HTR-8/SVneo (cell line): ENCODE measurements at regions not wholly inside any gene's neighbourhood (a gene's known extent, or its start where the extent isn't known, plus 50 kb on each side); places are given as distances from the start of the nearest gene placed in this dataset.
"Not testable (repeated sequence)": the region's sequence is repeated elsewhere in the genome, so short reads cannot be mapped to it uniquely, and the experiment has no call there.

Source experiments
- DNase-seq: peaks from one replicate; pipeline ENCODE4 v3.0.0; 2011; ENCODE audit warnings: low spot score, mixed read lengths; ENCODE audit not compliant: insufficient read length
- FAIRE-seq: peaks from 2 replicates; lab custom pipeline; 2011; peaks lifted over from hg19 to GRCh38; lab: Jason Lieb, UNC

DNA sequence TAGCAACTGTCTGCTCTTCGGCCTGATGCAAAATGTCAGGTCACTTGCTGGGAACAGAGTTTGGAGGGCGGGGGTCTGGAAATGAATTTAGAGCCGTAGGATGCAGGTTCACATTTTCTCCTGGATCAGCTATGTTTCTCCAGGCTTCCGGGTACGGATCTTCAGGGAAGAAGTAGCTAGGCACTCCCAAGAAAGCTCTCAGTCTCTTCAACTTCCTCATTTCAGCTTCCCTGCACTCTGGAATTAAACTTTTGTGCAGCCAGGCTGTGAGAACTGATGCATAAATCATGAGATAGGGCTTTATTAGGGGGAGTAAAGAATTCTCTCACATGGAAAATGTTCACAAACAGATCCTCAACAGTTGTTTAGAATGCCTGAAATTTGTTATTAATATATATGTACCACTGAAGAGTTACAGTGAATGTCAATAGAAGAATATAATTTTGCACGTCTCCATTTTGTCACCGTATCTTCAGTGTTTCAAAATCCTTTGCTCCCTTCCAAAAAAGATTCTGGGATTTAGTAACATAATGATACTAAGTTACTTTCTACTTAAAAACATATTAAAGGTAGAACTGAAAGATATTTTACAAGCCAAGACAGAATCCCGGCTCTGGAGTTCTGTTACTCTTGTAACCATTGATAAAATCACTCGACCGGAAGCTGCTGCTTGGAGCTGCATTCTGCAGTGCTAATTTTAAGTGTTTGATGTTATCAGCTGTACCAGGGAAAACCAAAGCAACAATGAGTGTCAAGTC lies 178.5 kb upstream of the P2RY1 start:
- DNase-seq (no peak), FAIRE-seq (no peak)

DNA sequence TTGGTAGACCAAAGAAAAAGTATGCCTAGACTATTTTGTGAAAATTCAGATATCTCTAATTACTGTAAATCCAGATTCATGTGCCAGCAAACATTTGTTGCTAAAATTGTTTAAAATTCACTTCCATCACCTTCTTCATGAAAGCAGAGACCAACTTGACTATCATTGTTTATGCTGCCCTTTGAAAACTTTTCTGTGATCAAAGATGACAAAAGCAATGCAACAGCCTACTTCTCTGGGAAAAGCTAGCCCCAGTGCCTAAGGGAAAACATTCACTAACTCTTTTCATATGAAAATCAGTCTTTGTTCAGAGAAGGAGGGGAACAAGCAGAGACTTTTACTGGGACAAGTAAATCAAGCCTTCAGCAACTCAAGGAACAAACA lies 178.0 kb upstream of the P2RY1 start:
- DNase-seq: no peak
- FAIRE-seq: no peak

DNA sequence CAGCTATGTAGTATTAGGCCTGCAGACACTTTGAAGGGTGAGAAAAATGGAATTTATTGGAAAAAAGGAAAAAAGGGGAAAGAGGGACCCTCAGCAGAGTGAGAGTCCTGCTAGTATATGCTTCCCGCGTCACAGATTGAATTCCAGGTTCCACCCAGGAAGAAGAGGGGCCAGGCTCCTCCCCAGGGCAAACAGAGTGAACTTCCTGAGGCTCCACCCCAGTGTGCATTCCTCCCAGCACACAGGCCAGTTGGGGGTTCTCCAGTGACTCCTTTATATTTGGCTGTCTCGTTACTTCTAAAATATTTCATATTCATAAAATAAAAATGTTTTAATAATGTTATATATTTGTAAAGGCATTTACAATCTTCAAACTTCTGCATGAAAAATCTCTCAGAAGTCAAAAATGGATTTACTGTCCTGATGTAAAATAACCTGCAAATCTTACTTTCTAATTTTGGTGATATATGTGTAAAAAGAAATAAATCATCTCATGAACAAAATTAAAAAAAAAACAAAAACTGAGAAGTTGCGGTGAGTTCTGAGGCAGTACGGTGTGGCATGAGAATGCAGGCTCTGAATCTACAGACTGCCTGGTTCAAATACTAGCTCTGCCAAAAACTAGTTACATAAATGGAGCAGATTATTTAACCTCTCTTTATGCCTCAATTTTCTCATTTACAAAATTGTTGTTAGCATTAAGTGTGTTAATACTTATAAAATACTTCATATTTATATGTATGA lies 175.8 kb upstream of the P2RY1 start:
- FAIRE-seq (no peak), DNase-seq (no peak)

DNA sequence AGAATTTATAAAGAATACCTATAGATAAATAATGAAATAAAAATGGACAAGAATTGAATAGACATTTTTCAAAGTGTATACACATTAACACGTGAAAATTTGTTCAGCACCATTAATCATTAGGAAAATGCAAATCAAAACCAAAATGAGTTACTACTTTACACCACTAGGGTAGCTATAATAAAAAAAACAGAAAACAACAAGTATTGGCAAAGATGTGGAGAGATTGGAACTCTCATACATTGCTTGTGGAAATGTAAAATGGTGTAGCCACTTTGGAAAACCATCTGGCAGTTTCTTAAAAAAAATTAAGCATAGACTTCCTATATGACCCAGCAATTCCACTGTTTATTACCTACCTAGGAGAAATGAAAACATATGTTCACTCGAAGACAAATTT lies 172.8 kb upstream of the P2RY1 start:
- DNase-seq (no peak), FAIRE-seq (no peak)

DNA sequence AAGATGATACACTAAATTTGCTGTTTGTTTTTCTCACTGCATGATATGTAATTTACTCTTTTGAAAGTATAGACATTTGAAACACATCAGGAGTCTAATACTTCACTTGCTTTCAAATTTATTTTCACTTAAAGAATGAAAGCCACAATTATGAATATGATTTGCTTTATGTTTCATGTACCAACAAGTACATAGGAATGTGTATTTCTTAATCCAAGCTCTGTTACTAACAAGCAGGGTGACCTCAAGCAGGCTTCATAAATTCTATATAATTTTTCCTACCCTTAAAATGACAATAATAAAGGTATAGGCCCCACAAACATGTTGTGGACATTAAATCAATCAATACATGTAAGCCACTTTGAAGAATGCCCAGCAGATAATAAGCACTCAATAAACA lies 170.2 kb upstream of the P2RY1 start:
- no peak for DNase-seq
- no peak for FAIRE-seq

DNA sequence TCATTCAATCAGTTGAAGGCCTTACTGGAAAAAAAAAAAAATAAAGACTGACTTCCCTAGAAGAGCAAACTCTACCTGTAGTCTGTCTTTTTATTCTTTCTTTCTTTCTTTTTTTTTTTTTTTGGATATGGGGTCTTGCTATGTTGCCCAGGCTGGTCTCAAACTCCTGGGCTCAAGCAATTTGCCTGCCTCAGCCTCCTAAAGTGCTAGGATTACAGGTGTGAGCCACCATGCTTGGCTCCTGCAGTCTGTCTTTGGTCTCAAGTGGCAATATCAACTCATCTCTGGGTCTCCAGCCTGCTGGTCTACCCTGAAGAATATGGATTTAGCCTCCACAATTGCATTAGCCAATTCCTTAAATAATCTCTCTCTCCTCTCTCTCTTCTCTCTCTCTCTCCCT lies 167.7 kb upstream of the P2RY1 start:
- FAIRE-seq (no peak), DNase-seq (no peak)

DNA sequence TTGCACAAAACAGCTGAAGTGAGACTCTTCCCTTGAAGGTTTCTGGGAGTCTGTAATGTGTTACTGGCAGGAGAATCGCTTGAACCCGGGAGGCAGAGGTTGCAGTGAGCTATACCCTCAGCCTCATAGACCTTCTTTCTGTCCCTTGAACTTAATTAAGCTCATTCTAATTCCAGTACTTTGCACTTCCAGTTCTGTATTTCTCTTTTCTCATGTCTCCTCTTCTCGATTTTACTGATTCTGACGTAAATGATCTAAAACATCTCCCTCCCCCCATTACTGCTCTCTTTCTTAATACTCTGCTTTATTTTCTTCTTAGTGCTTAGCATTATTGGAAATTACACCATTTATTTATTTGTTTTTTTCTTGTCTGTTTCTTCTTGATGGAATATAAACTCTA lies 165.4 kb upstream of the P2RY1 start:
- DNase-seq: no peak
- no peak for FAIRE-seq

DNA sequence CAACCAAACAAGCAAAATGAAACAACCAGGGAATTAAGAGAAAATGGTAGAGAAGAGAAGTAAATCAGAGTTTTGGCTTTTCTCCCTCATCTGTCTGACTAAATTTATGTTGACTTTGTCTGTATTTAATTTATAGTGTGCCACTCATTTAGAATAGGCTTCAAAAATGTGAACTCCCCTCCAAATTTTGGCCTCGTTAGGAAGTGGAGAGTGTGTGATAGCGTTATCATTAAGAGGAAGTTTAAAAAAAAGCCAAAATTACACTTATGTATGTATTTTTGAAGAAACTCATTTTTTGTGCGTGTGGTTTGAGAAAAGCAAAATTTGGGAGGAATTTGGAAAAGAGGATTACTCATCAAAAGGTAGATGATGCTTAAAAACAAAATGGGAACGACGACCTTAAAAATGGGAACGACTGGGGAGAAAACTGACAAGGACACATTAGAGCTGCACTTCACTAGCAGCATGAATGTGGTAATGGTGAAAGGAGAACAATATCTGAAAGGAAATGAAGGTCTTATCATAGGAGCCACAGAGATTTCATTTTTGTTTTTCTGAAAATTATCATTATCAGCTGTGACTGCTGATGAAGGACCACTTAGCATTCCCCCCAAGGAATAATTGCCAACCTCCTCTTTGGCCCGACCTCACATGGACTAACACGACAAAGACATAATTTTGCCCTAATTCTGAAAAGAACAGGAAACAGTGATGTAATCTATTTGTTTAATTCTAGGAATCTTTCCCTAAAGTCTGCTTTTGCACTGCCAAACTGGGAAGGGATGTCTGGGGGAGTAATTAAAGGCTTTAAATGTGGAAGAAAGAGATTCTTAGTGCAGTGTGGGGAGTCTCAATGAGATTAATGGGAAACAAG lies 163.2 kb upstream of the P2RY1 start:
- no peak for DNase-seq
- FAIRE-seq: no peak

DNA sequence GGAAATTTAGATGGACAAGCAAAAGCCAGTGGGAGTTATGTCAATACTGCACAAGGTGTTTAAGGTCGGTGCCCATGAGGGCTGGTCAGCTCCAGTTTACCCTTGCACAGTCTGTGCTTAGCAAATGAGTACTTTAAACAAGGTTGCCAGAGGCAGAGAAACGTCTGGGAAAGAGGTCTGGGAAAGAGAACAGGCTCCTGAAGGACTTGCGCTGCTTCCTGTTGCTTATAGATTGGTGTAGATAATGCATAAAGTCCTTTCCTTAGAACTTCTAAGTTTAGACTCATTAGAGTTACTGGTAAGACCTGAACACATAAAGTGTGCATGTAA lies 162.6 kb upstream of the P2RY1 start:
- no peak for FAIRE-seq
- no peak for DNase-seq

DNA sequence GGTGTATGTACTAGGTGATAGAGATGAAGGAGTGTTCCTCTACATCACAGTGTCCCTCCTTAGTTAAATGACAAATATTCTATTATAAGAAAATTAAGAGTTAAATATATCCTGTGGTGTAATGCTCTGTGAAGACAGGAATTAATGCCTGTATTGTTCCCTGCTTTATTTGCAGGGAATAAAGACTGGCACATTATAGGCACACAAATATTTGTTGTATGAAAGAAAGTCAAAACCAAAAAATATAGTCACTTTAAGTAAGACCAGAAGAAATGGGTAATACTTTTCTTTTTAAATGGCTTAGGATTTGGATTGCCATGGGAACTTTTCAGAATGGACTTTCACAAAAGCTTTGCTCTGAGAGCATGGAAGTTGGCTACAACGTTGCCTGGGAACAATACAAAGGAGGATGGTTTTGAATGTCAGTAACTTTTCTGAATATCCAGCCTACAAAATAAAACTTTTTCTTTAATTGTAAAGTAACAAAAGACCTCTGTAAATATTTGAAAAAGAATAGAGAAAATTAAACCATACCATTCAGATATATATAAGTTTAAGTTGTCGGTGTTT lies 158.0 kb upstream of the P2RY1 start:
- no peak for DNase-seq
- no peak for FAIRE-seq

DNA sequence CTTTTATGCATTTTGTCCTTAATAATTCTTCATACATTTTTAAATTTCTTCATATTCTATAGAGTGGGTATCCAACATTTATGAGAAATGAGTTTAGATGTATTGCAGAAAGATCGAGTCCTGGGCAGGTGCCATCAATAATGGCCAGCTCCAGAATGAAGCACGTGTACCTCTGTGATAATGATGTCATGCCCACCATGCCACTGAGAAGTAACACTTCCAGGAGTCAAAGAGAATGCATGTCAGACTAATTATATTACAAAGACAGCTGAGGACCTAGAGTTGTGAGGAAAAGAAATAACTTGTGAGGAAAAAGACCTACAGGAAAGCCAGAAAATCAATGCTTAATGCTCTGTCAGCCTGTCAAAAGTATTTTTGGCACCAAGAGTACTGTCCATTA lies 157.4 kb upstream of the P2RY1 start:
- no peak for DNase-seq
- FAIRE-seq: no peak

DNA sequence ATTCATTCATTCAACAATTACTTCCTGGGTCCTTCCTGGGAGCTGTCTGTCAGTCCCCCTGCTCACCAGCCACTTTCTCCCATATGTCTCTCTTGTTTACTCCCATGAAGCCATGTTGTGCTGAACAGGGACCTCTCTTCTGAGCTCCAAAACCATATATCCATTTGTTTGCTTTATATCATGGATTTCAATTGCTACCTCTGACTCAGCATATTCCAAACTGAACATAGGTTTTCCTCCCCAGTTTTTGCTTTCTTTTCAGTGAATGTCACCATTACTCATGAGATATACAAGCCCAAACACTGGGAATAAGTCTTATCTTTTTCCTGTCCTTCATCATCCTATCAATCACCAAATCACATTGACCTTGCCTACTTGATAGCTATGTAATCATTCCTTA lies 152.5 kb upstream of the P2RY1 start:
- no peak for FAIRE-seq
- DNase-seq: no peak

DNA sequence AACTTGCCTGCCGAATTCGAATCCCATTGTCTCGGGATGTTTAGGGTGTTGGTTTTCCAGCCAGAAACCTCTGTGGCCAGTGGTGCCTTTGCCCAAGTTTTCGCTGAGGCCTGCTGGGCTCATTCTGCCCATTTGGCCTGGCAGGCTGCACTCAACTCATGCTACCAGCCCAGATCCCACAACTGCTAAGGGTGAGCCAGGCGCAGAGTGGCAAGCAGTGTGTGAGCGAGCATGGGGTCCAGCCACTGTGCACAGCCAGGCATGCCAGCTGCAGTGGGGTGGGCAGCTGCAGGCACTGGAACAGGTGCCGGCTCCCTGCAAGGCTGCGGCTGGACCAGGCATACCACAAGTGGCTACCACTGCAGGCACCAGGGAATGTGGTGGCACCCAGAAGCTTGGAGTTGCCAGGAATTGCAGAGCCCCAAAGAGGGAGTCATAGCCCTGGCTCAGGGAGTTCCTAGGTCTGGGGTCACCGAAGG lies 151.4 kb upstream of the P2RY1 start:
- no peak for FAIRE-seq

DNA sequence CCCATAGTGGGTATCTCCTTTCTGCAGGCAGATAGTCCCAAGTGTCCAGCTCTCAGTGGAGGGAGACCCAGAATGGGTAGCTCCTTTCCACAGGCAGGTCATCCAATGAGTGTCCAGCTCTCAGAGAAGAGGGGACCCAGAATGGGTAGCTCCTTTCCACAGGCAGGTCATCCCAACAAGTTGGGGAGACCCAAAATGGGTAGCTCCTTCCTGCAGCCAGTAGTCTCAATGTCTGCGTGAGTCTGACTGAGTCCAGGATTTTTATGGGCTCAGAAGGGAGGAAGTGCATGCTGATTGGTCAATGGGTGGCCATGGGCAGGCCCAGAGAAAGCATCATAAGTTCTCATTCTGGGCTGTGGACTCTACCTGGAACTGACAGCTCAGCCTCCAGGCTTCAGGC lies 150.7 kb upstream of the P2RY1 start:
- FAIRE-seq: no peak
- DNase-seq: no peak

More for the DNA sequence above, 151.4 kb upstream of the P2RY1 start:
- DNase-seq: no peak

DNA sequence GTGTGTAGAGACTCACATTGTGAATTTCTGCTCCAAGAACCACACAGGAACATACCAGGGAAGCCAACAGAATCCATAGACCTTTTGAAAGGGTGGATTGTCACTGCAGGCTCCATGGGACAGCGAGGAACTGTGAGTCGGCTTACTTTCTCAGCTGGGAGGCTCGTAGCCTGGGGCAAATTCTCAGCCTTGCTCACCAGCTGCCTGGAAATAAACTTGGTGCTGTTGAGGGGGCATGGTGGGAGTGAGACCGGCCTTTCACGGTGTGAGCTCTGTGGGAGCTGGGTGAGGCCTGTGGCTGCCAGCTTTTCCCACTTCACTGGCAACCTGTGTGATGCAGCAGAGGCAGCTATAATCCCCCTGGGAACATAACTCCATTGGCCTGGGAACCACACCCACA lies 146.6 kb upstream of the P2RY1 start:
- DNase-seq: no peak
- FAIRE-seq: no peak

DNA sequence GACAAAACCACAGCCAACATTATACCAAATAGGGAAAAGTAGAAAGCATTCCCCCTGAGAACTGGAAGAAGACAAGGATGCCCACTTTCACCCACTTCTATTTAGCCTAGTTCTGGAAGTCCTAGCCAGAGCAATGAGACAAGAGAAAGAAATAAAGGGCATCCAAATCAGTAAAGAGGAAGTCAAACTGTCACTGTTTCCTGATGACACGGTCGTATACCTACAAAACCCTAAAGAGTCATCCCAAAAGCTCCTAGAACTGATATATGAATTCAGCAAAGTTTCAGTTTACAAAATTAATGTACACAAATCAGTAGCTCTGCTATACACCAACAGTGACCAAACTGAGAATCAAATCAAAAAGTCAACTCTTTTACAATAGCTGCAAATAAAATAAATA lies 142.6 kb upstream of the P2RY1 start:
- not testable (repeated sequence) for DNase-seq, FAIRE-seq

DNA sequence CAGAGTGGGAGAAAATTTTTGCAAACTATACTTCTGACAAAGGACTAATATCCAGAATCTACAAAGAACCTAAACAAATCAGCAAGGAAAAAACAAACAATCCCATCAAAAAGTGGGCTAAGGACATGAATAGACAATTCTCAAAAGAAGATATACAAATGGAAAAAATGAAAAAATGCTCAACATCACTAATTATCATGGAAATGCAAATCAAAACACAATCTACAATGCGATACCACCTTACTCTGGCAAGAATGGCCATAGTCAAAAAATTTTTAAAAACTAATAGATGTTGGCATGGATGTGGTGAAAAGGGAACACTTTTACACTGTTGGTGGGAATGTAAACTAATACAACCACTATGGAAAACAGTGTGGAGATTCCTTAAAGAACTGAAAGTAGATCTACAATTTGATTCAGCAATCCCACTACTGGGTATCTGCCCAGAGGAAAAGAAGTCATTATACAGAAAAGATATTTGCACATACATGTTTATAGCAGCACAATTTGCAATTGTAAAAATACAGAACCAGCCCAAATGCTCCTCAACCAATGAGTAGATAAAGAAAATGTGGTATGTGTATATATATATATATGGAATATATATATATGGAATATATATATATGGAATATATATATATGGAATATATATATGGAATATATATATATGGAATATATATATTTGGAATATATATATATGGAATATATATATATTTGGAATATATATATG lies 141.2 kb upstream of the P2RY1 start:
- not testable (repeated sequence) for FAIRE-seq, DNase-seq

DNA sequence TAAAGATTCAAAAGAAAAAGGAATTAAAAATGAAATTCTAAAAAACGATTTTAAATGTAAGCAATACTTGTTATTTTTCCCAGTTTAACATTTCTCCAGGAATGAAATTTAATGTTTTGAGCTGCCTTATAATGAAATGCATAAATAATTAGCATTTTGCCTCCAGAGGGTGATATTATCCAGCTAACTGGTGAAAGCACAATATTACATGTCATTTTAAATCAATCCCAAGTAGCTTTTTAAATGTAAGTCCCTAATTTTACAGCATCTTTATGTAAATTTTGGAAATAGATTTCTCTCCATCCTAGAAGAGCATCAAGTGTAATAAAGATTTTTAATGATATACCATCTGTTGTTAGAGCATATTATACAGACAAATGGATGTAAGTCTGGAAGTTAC lies 139.1 kb upstream of the P2RY1 start:
- no peak for DNase-seq

DNA sequence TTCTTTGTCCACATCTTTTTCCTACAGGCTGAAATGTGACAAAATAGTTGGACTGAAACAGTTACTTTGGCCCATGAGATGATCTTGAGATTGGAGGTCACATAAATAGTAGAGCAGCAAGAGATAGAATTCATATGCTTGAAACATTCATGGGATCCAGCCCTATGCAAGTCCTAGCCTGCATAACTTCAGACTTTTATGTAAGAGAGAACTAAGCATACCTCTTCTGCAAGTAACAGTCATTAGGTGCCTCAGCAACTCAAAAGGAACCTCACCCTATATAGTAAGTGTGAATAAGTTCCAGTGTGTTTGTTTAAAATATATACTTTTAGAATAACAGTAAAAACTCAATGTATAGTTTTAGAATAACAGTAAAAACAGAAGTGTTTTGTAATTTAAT lies 138.0 kb upstream of the P2RY1 start:
- DNase-seq (no peak), FAIRE-seq (no peak)

More for the DNA sequence above, 139.1 kb upstream of the P2RY1 start:
- FAIRE-seq: no peak
